Right atrium auricular region (tissue), 2 donors: ENCODE measurements at regions not wholly inside any gene's neighbourhood (a gene's known extent, or its start where the extent isn't known, plus 50 kb on each side); places are given as distances from the start of the nearest gene placed in this dataset.

Experiments
- DNase-seq: peaks from one replicate; pipeline ENCODE4 v3.0.0-alpha.2; 2019; ENCODE audit warnings: low spot score
- H3K27ac ChIP-seq, 2 donors: fragments of 200-600 bp; sonication (generic); 1 replicate in 1 of 2; 2 replicates in 1 of 2; pipeline ENCODE4 v1.5.1; 2016 to 2019
- H3K27me3 ChIP-seq, 2 donors: fragments of 200-600 bp; sonication (generic); one replicate each; pipeline versions ENCODE4 v1.5.1 to v1.6.0; 2017 to 2019
- H3K36me3 ChIP-seq: fragments of 200-600 bp; sonication (generic); one replicate; pipeline ENCODE4 v1.5.1; 2016
- H3K4me1 ChIP-seq, 2 donors: fragments of 200-600 bp; sonication (generic); one replicate each; pipeline versions ENCODE4 v1.5.1 to v1.6.0; 2017 to 2019
- H3K4me3 ChIP-seq, 2 donors: fragments of 200-600 bp; sonication (generic); 1 replicate in 1 of 2; 2 replicates in 1 of 2; pipeline ENCODE4 v1.5.1; 2017 to 2019; ENCODE audit warnings: mild to moderate bottlenecking in 1 of 2, moderate library complexity in 1 of 2
- H3K9me3 ChIP-seq, 2 donors: fragments of 200-600 bp; sonication (generic); one replicate each; pipeline ENCODE4 v1.5.1; 2019
- TF ChIP-seq, protein P1 (sequence below), 2 donors: fragments of 200-600 bp; sonication (generic); IDR thresholded peaks; one replicate each; pipeline ENCODE4 v1.5.1; 2019; ENCODE audit warnings: antibody characterized with exemption in 2 of 2

DNA sequence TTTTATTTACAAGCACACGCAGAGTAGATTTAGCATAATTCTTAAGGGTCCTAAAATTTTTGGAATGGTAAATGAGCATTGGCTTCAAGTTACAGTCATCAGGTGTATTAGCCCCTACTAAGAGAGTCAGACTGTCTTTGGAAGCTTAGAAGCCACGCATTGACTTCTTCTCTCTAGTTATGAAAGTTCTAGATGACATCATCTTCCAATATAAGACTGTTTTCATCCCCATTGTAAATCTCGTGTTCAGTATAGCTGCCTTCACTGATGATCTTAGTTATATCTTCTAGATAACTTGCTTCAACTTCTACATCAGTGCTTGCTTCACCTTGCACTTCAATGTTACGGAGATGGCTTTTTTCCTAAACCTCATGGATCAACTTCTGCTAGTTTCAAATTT is 148.8 kb upstream of the SLITRK1 start:
- no peaks in the 10 kb centered on the region for H3K36me3 ChIP-seq

DNA sequence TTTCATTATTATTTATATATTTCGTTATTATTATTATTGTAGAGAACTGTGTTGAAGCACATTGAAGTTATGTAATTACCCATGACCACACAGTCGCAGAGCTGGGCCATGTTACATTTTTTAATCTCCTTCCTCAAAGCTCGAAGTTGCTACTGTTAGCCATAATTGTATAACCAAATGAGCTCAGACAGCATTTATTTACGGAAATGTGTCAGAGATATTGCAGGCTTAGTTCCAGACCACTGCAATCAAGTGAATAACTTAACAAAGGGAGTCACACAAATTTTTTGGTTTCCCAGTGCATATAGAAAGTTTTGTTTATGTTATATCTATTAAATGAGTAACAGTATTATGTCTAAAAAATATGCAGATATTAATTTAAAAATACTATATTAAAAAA is 147.1 kb upstream of the SLITRK1 start:
- Histone ChIP-seq H3K4me3 (no peak overlapping the region), H3K27ac (no peak overlapping the region), H3K36me3 (no peaks in the 10 kb centered on the region), H3K4me1 (no peaks in the 10 kb centered on the region), H3K9me3 (no peaks in the 10 kb centered on the region), H3K27me3 (no peaks in the 10 kb centered on the region)
- DNase-seq: no peak
- TF ChIP-seq, protein P1, sequence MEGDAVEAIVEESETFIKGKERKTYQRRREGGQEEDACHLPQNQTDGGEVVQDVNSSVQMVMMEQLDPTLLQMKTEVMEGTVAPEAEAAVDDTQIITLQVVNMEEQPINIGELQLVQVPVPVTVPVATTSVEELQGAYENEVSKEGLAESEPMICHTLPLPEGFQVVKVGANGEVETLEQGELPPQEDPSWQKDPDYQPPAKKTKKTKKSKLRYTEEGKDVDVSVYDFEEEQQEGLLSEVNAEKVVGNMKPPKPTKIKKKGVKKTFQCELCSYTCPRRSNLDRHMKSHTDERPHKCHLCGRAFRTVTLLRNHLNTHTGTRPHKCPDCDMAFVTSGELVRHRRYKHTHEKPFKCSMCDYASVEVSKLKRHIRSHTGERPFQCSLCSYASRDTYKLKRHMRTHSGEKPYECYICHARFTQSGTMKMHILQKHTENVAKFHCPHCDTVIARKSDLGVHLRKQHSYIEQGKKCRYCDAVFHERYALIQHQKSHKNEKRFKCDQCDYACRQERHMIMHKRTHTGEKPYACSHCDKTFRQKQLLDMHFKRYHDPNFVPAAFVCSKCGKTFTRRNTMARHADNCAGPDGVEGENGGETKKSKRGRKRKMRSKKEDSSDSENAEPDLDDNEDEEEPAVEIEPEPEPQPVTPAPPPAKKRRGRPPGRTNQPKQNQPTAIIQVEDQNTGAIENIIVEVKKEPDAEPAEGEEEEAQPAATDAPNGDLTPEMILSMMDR (IDR thresholded peaks at IDR 0.05): no peak

More for the DNA sequence above, 148.8 kb upstream of the SLITRK1 start:
- no peaks in the 10 kb centered on the region for H3K9me3 ChIP-seq
- H3K27me3 ChIP-seq: no peaks in the 10 kb centered on the region
- no peaks in the 10 kb centered on the region for H3K4me1 ChIP-seq
- no peak overlapping the region for H3K27ac ChIP-seq
- TF ChIP-seq, protein P1 (IDR thresholded peaks at IDR 0.05): no peak
- H3K4me3 ChIP-seq: no peak overlapping the region
- no peak for DNase-seq

DNA sequence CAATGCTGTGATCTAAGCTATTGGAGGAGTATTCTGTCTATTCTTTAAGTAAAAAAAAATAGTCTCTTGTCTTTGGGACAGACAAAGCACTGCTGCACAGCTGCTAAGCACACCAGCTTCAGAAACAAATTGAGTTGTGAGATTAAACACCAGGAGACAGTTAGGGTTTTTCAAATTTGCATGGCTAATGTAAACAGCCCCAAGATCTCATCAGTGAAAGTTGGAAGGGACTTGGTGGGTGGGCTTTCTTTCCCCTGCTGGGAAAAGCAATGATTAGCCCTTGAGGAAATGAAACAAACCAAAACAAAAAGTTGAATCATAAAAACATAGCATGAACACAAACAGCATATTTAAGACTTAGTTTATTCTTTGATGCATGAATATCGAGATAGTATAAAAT is 143.6 kb upstream of the SLITRK1 start:
- Histone ChIP-seq H3K9me3 (no peaks in the 10 kb centered on the region), H3K36me3 (no peaks in the 10 kb centered on the region), H3K27ac (no peak overlapping the region), H3K4me1 (no peaks in the 10 kb centered on the region), H3K27me3 (no peaks in the 10 kb centered on the region), H3K4me3 (no peak overlapping the region)
- DNase-seq: no peak
- TF ChIP-seq, protein P1 (IDR thresholded peaks at IDR 0.05): no peak

DNA sequence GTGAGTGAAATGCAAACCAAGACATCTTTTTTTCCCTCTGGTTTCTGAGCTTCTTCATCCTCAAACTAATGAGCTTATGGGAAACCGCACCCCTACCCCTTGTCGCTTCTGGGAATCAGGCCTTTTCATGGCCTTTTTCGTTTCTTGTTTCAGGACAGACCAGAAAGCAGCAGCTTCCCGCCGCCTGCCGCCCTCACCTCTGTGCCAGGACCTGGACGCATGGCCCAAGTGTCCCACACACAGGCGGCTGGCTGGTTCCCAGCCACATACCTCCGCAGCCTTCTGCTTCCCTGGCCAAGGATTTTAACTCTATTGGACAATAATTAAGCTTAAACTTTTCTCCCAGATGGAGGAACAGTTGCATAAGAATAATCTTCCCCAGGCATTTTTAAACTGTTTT is 114.1 kb upstream of the SLITRK1 start:
- no peaks in the 10 kb centered on the region for H3K9me3 ChIP-seq
- H3K27me3 ChIP-seq: no peaks in the 10 kb centered on the region
- no peak for DNase-seq
- TF ChIP-seq, protein P1 (IDR thresholded peaks at IDR 0.05): no peak
- no peaks in the 10 kb centered on the region for H3K4me1 ChIP-seq
- H3K36me3 ChIP-seq: no peaks in the 10 kb centered on the region
- no peak overlapping the region for H3K4me3 ChIP-seq
- H3K27ac ChIP-seq: no peak overlapping the region

DNA sequence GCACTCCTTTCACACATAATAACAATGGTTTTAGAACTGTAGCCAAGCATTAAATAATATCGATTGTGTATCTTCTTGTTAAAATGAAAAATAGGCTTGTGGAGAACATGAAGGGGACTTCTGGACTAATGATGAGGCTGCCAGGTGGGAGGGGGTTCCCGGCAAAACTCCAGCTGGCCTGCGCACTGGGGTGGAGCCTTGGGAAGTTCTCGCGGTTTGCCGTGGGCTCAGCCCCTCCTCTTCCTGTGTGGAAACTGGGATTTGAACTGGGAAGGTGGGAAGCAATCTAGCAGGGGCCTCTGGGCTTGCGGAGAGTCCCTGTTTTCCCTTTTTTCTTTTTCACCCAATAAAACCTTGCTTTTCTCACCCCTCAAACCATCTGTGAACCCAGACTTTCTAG is 113.7 kb upstream of the SLITRK1 start:
- Histone ChIP-seq H3K4me1 (no peaks in the 10 kb centered on the region), H3K27me3 (no peaks in the 10 kb centered on the region), H3K36me3 (no peaks in the 10 kb centered on the region), H3K4me3 (no peak overlapping the region), H3K27ac (no peak overlapping the region), H3K9me3 (no peaks in the 10 kb centered on the region)
- no peak for DNase-seq
- TF ChIP-seq, protein P1 (IDR thresholded peaks at IDR 0.05): no peak

DNA sequence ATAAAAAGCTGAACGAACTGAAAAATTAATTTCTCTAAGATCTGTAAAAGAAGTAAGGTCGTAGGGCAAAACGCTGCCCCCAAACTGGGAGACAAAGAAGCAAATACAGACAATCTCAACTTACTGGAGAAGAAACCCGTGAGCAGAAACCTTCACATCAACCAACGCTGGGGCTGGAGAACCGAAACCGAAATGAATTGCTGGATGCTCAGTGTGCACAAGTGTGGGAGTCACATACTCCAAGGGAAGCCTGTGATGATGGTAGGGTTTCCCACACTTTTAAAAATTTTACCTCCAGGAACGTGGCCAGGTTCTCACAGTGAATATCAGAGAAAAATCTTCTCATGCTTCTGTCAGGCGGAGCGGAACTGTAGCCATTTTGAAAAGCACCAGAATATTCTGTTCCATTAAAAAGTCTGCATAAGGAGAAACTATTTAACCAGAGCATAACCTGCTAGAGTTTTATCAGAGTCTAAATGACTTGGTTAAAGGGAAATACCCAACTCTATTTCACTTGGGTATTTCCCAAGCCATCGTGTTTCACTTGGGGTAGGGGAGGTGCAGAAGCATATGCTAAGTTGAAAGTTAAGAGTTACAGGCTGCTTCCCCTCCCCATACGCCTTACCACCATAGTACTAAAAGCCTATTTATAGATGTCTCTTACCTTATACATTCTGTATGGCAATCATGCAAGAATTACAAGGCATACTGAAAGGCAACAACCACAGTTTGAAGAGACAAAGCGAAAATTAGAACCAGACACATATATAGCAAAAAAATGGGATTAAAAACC is 110.5 kb upstream of the SLITRK1 start:
- no peaks in the 10 kb centered on the region for H3K4me1 ChIP-seq
- no peak overlapping the region for H3K27ac ChIP-seq
- H3K9me3 ChIP-seq: no peaks in the 10 kb centered on the region
- H3K4me3 ChIP-seq: no peak overlapping the region
- no peak for DNase-seq
- no peaks in the 10 kb centered on the region for H3K36me3 ChIP-seq
- TF ChIP-seq, protein P1 (IDR thresholded peaks at IDR 0.05): no peak
- H3K27me3 ChIP-seq: no peaks in the 10 kb centered on the region
